CD4-positive, alpha-beta T cell treated with Interferon alpha-2 for 1 hour (primary cell): ENCODE measurements at regions not wholly inside any gene's neighbourhood (a gene's known extent, or its start where the extent isn't known, plus 50 kb on each side); places are given as distances from the start of the nearest gene placed in this dataset.

ENCODE experiments used
- DNase-seq, 2 donors: peaks; one replicate each; pipeline ENCODE4 v3.0.0-alpha.2; 2020 to 2022

DNA sequence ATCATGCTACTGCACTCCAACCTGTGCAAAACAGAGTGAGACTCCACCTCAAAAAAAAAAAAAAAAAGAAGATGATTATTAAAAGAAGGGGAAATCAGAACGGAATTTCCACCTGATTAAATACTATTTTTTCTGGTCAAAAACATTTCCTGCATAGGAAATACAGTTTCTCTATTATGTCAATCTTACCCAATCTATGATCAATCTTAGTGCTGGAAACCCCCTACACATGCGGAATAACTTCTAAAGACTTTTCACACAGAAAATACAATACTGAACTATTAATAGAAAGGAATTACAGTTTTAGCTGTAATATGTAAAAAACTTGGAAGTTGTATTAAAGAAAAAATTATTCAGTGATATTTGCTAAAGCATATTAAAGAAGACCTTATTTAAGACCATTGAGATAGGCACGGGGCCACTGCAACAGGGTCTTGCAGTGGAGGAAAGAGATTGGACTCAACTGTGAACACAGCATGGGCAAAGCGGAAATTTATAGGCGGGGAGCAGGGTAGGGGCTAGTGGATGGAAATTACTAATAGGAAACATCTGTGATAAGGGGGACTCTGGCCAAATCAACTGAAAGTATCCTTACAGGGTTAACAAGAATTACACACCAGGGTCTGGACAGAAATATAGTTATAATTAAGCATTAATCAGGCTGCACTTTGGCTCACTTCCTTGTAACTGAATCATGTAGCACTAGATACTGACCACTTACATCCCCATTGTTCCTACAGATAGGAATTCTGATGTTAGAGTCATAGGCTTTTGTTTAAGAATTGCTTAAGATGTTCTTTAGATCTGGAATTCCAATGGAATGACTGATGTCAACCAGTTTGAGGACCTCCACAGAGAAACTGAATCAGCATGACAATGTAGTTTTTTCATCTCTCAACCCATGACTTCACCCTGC is 411.5 kb upstream of the DDI1 start:
- no peak for DNase-seq

DNA sequence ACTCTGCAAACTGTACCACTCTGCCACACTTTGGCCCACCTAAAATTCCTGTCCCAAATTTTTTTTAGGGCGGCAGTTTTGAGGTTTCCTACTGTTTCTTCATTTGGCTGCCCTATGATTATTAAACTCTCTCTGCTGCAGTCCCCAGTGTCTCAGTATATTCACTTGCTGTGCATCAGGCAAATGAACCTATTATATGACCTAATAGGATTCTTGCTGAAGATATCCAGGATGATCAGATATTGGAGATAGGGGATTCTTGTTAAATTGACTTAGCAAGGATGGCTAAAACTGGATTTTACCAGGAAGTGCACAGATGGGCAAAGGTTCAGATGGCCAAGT is 410.8 kb upstream of the DDI1 start:
- no peak for DNase-seq

DNA sequence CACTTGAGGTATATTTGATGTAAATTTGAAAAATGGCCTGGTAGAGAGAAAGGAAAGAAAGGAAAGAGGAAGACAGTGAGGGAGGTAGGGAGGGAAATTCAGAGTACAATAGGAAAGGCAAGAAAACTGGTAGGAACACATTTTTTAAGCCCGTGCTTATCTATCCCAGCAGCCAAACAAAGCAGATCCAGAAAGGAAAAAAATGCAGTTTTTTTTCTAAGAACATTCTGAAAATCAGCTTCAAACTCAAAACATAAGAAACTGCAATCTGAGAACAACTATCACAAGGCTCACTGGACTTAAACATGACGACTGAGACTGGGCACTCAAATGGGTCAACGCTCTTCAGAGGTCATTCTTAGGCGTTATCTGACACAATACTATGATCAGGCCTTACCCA is 408.3 kb upstream of the DDI1 start:
- DNase-seq = no peak

DNA sequence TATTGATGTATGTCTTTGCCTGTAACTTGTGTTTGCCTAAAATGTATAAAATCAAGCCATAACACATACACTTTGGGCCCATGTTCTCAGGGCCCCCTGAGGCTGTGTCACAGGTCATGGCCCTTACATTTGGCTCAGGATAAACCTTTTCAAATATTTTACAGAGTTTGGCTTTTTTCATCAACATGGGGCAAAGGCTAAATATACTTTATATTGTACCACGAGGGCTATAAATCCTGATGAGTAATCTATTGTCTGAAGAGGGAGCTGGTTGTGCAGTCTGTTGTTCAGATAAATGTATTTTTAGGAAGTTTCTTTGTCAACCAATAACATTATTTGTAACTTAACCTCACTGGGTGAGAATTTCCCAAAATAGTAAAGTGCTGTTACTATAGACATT is 404.6 kb upstream of the DDI1 start:
- no peak for DNase-seq

DNA sequence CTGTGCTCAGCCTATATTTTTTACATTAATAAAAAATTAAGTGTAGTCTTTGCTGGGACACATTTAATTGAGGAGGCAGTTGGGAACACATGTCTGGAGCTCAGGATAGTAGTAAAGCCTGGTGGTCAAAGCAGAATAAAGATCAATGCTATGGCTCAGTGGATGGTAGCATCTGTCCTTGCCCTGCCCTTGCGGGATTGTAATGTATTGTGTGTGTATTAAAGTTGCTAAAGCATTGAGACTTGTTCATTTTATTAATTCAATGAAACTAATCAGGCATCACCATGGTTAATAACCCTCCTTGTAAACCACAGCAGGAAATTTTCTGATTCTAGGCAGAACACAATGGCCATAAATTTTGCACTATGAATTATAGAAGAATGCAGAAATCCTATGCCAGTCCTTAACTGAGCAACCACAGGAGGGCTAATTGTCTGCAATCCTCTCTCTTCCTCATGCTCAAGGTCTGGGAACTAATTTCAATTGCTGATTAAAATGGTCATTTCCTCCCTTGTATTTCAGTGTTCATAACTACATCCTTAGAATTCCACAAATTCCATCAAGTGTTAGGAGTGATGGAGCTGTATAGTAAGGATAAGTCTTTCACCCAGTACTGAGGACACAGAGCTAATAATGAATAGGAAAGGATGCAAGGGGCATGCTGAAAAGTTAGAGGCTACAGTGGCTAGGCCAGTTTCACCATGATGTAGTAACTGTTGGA is 403.2 kb upstream of the DDI1 start:
- no peak for DNase-seq

DNA sequence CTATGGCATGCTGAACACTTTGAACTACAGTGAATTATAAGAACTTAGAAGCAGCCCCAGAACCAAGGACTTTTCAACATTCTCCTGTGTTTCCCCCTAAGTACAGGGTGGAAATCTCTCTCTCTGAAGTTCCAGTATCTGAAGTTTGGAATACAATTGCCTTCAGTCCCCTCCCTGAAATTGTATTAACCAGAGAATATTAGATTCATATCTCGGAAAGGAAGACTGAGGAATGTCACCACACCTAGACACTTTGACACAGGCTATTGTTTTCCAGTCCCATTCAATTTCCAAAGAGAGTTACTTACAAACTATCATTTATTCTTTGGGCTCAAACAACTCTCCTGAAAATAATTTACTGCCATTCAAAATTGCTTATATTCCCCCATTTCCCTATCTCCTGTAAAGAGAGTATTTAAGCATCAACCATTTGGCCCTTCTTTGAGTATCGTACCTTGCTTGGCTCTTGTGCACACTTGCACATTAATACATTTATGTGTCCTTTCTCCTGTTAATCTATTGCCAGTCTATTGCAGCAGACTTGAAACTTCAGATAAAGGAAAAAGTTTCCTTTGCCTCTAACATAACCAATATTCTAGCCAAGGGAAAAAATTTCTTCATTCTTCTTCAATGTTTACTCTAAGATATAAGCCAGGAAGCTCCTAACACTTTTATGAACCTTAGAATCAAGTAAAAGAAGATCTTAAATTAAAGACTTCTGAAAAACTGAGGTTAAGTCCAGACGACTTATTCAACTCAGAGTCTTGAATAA is 402.4 kb upstream of the DDI1 start:
- DNase-seq = no peak

DNA sequence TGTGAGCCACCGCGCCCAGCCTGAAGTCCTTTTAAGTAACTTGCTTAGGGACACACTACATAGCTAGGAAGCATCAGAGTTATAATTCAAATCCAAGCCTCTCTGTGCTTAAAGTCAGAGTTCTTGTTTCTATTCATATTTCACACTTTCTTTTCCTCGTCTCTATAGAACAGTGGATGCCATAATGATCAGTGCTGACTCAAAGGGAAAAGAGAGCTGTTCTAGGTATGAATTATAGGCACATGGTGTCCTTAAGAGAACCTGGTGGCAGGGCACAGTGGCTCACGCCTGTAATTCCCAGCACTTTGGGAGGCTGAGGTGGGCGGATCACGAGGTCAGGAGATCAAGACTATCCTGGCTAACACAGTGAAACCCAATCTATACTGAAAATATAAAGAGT is 400.2 kb upstream of the DDI1 start:
- no peak for DNase-seq

DNA sequence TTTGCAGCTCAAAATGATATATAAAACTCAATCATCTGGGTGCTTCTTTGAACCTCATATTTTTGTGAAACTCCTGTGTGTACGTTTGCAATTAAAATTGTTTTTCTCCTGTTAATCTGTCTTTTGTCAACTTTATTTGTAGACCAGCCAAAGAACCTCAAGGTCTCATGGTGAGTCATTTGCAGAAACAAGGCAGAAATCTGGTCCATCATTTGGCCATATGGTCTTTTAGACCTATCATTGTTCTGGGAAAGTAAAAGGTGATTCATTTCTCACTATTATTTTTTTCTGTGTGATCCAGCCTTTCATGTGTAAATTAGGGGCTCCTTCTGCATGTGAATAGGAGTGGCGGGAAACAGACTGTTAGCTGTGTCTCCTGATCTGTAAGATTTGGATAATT is 399.1 kb upstream of the DDI1 start:
- DNase-seq = no peak

DNA sequence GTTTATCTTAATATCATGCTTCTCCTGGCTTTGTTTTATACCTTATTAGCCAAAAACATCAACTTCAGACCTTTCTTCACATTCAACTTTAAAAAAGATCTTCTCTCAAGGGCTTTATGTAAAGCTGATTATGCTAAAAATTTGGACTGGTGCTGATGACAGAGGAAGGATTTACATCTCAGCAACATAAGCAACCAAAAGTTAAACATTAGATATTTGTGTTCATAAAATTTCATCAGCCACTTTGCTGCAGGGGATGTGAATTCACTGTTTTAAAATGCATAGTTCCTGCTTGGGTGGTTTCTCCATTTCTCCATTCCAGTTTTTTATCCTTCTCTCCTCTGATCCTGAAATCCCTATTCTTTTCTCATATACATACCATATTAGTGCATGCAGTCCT is 398.6 kb upstream of the DDI1 start:
- DNase-seq = no peak

DNA sequence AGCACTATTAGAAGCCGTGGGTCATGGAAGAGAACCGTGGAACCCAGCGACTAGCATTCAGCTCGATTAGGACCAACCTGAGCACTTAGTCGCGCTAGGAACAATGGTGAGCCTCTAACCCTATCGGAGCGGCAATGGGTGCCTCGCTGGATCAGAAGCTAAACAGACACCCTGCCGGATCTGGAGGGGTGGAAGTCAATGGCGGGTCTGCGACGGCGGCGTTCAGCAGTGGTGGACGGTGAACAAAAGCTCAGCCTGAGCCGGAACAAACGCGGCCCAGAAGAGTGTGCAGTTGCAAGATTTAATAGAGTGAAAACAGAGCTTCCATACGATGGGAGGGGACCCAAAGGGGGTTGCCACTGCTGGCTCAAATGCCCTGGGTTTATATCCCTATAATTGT is 391.8 kb upstream of the DDI1 start:
- no peak for DNase-seq

DNA sequence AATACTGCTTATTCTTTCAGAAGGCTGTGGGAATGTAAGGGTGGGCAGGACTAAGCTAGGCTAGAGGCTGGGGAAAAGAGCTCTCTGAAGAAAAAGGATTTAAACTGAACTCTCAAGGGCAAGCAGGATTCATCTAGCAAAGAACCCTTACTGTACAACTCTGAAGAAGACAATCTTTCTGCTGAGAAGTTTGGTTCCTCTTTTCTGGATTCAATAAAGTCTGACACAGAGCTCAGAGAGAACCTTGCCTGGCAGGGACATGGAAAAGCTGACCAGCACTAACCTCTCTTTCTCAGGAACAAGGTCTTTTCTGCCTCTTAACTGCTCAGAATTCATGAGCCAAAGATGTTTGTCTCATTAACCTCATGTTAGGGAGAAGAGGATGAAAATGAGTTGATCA is 388.4 kb upstream of the DDI1 start:
- DNase-seq = no peak

DNA sequence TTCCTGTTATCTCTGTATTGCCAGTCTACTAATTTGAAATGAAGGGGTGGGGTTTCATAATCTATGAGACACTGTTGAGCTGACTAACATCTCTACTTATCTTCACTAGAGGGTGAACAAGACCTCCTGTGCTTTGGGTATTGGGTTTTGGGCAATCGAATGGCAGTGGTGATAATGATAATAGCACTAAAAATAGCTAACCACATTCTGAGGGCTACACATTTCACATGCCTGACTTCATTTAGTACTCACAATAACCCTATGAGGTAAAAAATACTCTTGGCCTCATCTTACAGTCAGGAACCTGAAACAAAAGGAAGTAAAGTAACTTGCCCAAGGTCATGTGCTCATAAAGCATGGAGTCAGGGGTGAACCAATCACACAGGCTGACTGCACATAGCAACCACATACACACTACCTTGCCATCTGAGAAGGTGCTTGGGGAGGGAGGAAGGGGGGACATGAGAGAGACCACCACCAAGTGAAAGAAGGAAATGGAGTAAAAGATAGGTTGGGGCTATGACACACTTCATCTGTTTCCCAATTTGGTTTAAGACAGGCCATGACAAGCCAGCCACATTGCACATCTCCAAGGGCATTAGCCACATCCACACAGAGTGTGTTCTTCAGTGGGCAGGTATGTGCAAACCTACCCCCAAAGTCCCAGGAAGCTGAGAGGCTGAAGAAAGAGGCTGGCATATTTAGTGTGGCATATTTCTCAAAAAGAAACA is 387.6 kb upstream of the DDI1 start:
- DNase-seq = no peak

DNA sequence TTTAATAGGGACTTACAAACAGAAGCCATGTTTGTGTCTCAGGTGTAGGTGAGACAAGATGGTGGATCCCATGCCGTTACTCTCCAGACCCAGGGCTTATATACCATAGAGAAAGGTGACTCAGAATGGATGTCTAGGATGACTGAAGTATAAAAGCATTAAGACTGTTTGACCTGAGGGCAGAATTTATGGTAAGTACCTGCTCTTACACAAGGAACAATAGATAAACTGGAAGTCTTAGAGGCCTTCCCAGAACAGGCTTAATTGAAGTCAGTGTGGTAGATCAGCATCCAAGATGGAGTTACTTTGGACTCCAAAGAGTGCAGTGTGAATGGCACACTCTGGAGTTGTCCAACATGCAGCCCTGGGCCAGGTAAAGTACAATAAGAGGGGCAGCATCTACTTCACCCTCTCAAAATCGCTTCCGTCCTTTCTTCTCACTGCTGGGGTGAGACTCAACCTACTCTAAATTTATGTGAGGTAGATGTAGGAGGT is 387.0 kb upstream of the DDI1 start:
- no peak for DNase-seq

DNA sequence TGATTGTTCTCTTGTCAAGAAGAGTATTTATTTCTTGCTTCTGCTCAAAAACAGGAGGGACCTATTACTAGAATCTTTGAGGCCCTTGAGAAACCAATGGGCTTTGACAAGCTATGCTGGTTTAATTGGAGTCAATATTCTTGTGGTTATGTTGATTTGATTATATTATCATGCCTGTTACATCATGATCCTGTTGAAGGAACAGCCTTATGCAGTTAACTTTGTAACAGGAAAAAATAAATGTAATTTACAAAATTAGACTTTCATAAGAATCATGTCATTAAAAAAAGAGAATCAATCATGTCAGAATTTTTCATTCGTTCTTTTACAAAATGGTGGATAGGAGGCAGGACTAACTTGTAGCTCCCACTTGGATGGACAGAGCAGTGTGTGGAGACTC is 386.1 kb upstream of the DDI1 start:
- no peak for DNase-seq

DNA sequence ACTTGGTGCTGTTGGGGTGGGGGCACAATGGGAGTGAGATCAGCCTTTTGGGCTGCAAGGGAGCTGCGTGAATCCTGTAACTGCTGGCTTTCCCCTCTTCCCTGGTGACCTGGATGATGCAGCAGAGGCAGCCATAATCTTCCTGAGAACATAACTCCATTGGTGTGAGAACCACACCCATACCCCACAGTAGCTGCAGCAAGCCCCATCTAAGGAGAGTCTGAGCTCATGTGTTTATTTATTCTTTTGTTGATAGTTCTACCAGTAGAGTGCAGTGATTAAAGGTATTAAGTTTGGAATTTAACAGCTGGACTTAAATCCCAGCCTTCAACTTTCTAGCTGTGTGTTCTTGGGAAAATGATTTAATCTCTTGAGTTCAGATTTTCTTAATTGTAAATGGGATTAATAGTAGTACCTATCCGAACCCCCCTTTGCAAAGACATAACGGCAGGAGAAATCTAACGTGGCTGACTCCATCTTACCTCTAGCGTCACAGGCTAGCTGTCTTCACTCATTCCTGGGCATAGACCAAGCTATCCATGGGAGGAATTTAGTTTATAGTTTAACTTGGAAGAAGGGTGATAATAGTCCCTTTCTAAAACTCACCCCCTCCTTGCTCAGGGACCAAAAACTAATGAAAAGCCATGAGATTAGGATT is 385.0 kb upstream of the DDI1 start:
- no peak for DNase-seq

DNA sequence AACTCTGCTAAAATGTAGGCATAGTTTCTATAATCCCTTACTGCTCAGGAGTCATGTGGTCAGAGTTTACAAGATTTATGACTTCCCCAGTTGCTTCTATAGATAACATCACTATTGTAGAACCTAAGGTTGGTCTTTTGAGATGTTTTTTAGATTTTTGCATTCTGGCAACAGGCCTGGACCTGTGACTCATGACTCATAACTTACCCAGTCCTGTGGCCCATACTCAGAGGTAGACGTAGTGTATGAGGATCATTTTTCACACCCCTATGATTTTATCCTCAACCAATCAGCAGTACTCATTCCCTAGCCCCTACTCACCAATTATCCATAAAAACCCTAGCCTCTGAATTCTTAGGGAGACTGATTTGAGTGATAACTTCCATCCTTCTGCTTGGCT is 384.4 kb upstream of the DDI1 start:
- no peak for DNase-seq

DNA sequence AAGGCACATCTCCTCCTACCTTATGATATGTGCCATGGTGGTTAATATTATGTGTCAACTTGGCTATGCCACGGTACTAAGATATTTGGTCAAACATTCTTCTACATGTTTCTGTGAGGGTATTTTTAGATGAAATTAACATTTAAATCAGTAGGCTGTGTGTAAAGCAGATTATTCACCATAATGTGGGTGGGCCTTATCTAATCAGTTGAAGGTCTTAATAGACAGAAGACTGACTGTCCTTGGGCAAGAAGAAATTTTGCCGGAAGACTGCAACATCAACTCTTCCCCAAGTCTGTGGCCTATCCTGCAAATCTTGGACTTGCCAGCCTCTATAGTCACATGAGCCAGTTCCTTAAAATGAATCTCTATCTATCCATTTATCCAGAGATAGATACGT is 380.1 kb upstream of the DDI1 start:
- no peak for DNase-seq

DNA sequence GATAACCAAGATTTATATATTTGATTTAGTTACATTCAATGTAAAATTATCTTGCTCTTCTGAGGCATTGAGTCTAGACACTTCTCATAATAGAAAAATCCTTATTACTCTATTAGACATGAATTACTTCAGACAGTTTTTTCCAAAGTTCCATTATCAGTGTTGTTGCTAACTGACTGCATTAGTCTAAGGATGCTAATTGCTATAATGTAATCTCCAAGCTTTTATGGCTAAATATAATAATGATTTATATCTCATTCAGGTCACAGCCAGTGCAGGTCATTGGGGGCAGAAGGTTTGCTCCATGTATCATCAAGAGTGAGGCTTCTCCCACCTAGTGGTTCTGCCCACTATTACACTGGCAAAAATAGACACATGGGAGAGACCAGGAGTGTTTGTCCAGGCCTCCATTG is 377.2 kb upstream of the DDI1 start:
- DNase-seq = no peak

DNA sequence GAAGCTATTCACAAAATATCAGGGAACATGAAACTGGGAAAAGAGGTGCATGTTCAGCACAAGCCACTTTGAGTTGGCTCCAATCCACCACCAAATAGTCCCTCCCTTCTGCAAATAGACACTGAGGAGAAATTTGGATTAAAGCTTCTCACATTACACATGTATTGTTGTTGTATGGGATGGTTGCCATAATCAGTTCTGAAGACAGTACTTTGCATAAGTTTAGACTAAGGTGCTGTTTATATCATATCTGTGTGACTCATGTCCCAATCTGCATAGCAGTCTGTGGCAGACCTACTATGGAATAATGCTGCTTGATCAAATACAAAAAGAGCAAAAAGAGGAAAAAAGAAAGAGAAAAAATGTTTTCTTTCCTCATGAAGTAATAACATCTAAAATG is 376.7 kb upstream of the DDI1 start:
- no peak for DNase-seq

DNA sequence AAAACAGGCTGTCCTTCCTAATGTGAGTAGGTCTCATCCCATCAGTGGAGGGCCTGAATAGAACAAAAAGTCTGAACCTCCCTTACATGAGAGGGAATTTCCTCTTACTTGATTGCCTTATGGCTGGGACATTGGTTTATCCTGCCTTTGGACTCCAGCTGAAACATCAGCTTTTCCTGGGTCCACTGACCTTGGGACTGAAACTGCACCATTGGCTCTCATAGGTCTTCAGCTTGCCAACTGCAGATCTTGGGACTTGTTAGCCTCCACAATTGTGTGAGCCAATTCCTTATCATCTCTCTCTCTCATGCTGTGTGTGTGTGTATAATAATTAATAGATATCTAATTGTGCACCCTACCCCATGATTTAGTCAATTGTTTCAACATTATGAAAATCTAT is 375.3 kb upstream of the DDI1 start:
- no peak for DNase-seq

DNA sequence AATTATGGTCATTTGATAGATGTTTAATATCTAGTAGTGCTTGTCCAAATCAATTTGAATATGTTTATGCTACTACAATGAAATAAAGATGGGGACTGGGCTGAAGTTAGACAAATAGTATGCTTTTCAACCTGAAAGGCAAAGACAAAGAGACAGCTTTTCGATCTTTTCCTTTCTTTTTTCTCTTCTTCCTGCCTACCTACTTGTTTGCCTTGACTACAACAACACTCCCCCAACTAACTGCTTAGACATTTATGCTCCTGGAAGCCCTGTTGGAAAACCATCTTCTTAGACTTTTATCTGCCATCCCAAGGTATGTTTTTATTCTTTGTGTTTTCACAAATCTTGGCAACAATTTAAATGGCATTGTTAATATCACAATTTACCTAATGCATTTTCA is 374.4 kb upstream of the DDI1 start:
- no peak for DNase-seq

DNA sequence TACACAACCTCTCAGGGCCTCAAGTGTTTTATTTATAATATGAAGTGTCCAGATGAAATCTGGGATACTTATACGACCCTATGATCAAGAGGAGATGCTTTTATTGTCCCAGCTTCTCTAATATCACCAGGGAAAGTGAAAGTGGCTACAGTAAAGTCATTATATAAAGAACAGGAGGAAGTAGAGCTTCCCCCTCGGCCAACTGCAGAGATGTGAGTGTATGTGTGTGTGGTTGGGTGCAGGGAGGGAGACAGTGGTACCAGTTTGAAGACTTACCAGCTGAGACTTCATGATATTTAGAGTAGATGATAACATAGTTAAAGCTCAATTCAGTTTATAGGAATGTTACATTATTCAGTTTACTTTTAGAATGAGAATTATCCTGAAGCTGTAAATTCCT is 373.6 kb upstream of the DDI1 start:
- peak; percentile 5 to 7 for DNase-seq
